ENCODE measurements at regions not wholly inside any gene's neighbourhood (a gene's known extent, or its start where the extent isn't known, plus 50 kb on each side); places are given as distances from the start of the nearest gene placed in this dataset.

GRCh38 chr6:155970876-155971708 lies 515.5 kb upstream of the NOX3 start:
- Histone ChIP-seq H3K4me3 (ENCODE audit: insufficient read depth, low read depth, low read length) (no peak overlapping the region), H3K36me3 (ENCODE audit: control insufficient read depth, insufficient read depth, low read length) (no peaks in the 10 kb centered on the region), H4K20me1 (ENCODE audit: insufficient read depth, low read length) (no peaks in the 10 kb centered on the region), H4K91ac (ENCODE audit: insufficient read depth, low read depth, low read length) (no peak overlapping the region), H2AFZ (replicated peaks; ENCODE audit: low read length, poor library complexity) (no peak overlapping the region), H4K8ac (ENCODE audit: low read depth in 2 of 2, low read length in 2 of 2) (no peak overlapping the region), H3K27ac (ENCODE audit: insufficient read depth, low read length) (no peak overlapping the region), H2BK20ac (ENCODE audit: low read depth, low read length) (no peak overlapping the region), H3K27me3 (ENCODE audit: control insufficient read depth, insufficient read depth, low read length) (no peaks in the 10 kb centered on the region), H3K9me1 (ENCODE audit: insufficient read depth, low read length) (no peaks in the 10 kb centered on the region), H3K9ac (ENCODE audit: low read depth, low read length) (no peak overlapping the region), H3K56ac (ENCODE audit: extremely low read depth, insufficient read depth, low read length) (no peak overlapping the region), H3K4me2 (ENCODE audit: low read depth, low read length) (no peak overlapping the region), H3K9me3 (ENCODE audit: control insufficient read depth, insufficient read depth, low read length) (no peaks in the 10 kb centered on the region), H3K18ac (ENCODE audit: low read depth, low read length) (no peak overlapping the region), H2BK5ac (ENCODE audit: low read depth, low read length, poor library complexity, severe bottlenecking) (no peak overlapping the region), H3K4me1 (ENCODE audit: control insufficient read depth, insufficient read depth, low read length) (no peaks in the 10 kb centered on the region), H4K5ac (ENCODE audit: low read depth, low read length) (no peak overlapping the region; the same call in 1 of the 2 replicates), H3K4ac (ENCODE audit: low read depth, low read length) (no peak overlapping the region), H3K79me1 (ENCODE audit: low read depth in 1 of 2, low read length in 2 of 2) (no peaks in the 10 kb centered on the region), H3K23ac (ENCODE audit: low read depth, low read length) (no peak overlapping the region), H2AK9ac (replicated peaks; ENCODE audit: low read depth, low read length, poor library complexity) (no peak overlapping the region), H2BK15ac (ENCODE audit: low read depth, low read length) (no peak overlapping the region), H2BK120ac (ENCODE audit: low read depth, low read length) (no peak overlapping the region), H3K14ac (replicated peaks; ENCODE audit: low read depth, low read length) (no peak overlapping the region), H2AK5ac (ENCODE audit: low read depth, low read length) (no peak overlapping the region)
- ChIA-PET POLR2A (ENCODE audit: unreplicated experiment) (no interaction called here), CTCF (no interaction called here)
- in situ Hi-C loops (cut with MboI; ENCODE audit: low sequenced_read_pairs) = no loop called here
- no peak for TF ChIP-seq ELK1 (IDR thresholded peaks at IDR 0.05; ENCODE audit: borderline replicate concordance, low read depth, low read length)
- dilution Hi-C loops (cut with HindIII; ENCODE audit: low sequenced_read_pairs, unreplicated experiment) = no loop called here
- DNase-seq (no peak), ATAC-seq (ENCODE audit: low read depth) (no peak)
- no TSS peak for BruUV-seq (replicated peaks)
- 17% methylated on average over 1 of the region's 7 CpGs; no CpG with 5 or more reads in 1 of the 2 experiments for WGBS, 2 experiments (ENCODE audit: extremely low coverage in 2 of 2, insufficient read length in 1 of 2)
- intact Hi-C loops (cut with micrococcal nuclease) = no loop called here
